Endodermal cell (in vitro differentiated cells): ENCODE measurements at regions not wholly inside any gene's neighbourhood (a gene's known extent, or its start where the extent isn't known, plus 50 kb on each side); places are given as distances from the start of the nearest gene placed in this dataset.

Source experiments
- DNase-seq: peaks from one replicate; pipeline ENCODE4 v3.0.0-alpha.2; 2017
- H3K27ac ChIP-seq: 2 replicates; pipeline ENCODE4 v1.5.1; 2013; ENCODE audit warnings: mild to moderate bottlenecking, low read depth, low read length, moderate library complexity
- H3K27me3 ChIP-seq: 2 replicates; pipeline ENCODE4 v1.6.1; 2013; ENCODE audit warnings: mild to moderate bottlenecking, low read length, moderate library complexity; ENCODE audit not compliant: insufficient read depth, control insufficient read depth, poor library complexity, severe bottlenecking
- H3K36me3 ChIP-seq: 2 replicates; pipeline ENCODE4 v1.7.0; 2013; ENCODE audit warnings: mild to moderate bottlenecking, low read length, moderate library complexity; ENCODE audit not compliant: control insufficient read depth, insufficient read depth
- H3K4me1 ChIP-seq: one replicate; pipeline ENCODE4 v1.7.0; 2013; ENCODE audit warnings: low read length; ENCODE audit not compliant: control insufficient read depth, insufficient read depth
- H3K4me3 ChIP-seq: 2 replicates; pipeline ENCODE4 v1.5.1; 2013; ENCODE audit warnings: mild to moderate bottlenecking, low read length, moderate library complexity
- H3K9ac ChIP-seq: 2 replicates; pipeline ENCODE4 v1.6.1; 2013; ENCODE audit warnings: mild to moderate bottlenecking, low read length, moderate library complexity; ENCODE audit not compliant: poor library complexity, severe bottlenecking; ENCODE audit errors: extremely low read depth
- H3K9me3 ChIP-seq: 2 replicates; pipeline ENCODE4 v1.6.1; 2013; ENCODE audit warnings: mild to moderate bottlenecking, low read length, moderate library complexity; ENCODE audit not compliant: control insufficient read depth
- H3K27ac Mint-ChIP-seq: 2 replicates; pipeline ENCODE4 v1.8.0; 2020; ENCODE audit warnings: mixed read lengths
- H3K27me3 Mint-ChIP-seq: 2 replicates; pipeline ENCODE4 v1.8.0; 2021; ENCODE audit warnings: mild to moderate bottlenecking, mixed read lengths; ENCODE audit not compliant: insufficient read depth
- H3K36me3 Mint-ChIP-seq: 2 replicates; pipeline ENCODE4 v1.8.0; 2020; ENCODE audit warnings: low read depth, mixed read lengths
- H3K4me1 Mint-ChIP-seq: 2 replicates; pipeline ENCODE4 v1.8.0; 2020; ENCODE audit warnings: mixed read lengths
- H3K4me3 Mint-ChIP-seq: 2 replicates; pipeline ENCODE4 v1.8.0; 2020; ENCODE audit warnings: mild to moderate bottlenecking, moderate library complexity, mixed read lengths
- H3K9me3 Mint-ChIP-seq: 2 replicates; pipeline ENCODE4 v1.8.0; 2020; ENCODE audit warnings: mild to moderate bottlenecking, mixed read lengths
- WGBS, 2 experiments: methylation state at CpG; one replicate each; pipeline versions ENCODE4 v1.1.5 to v1.1.7; 2013; ENCODE audit warnings: missing lambda C conversion rate in 2 of 2, mixed read lengths in 1 of 2; ENCODE audit not compliant: insufficient coverage in 1 of 2, insufficient read length in 1 of 2; 5-methylcytosine and 5-hydroxymethylcytosine counted together
- TF ChIP-seq, protein P1 (sequence below): fragments of 200-600 bp; sonication (generic); conservative IDR thresholded peaks from 2 replicates; pipeline ENCODE4 v1.5.0; 2021; ENCODE audit warnings: antibody characterized with exemption, mild to moderate bottlenecking

DNA sequence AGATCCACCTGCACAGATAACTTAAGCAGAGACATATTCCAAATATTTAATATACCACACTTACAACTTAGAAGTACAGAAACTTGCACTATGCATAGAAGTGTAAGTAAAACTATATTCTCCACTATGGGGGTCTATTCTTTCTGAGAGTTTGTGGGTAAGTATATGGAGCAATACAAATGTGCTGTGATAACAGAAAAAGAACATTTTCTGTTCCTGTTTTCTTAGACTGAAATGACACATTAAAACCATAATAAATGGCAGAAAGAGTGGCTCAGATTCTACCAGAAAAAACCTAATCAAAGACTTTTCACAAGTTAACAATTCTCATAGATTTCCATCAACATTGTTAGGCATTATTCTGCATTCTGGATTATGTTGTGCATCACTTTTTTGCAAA, 96.6 kb upstream of the WNT7A start:
- H3K9me3 Mint-ChIP-seq, result peaks cover 43% of the 10 kb centered on the region

DNA sequence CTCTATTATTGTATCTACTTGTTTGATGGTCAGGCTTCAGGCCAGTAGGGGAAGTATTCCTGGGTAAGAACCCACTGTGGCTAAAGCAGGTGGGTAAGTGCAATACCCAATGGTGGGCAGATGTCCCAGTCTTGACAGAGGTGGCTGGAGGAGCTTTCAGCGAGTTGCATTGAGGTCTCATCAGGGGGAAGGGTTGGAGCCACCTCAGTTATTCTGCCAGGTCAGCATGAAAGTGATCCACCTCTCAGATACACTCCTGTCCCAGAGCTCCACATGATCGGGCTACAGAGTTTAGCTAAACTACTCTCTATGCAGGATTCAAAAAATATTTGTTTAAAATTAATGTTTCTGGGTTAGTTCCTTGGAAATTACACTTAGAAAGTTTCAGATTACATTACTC, 95.8 kb upstream of the WNT7A start:
- TF ChIP-seq, protein P1, sequence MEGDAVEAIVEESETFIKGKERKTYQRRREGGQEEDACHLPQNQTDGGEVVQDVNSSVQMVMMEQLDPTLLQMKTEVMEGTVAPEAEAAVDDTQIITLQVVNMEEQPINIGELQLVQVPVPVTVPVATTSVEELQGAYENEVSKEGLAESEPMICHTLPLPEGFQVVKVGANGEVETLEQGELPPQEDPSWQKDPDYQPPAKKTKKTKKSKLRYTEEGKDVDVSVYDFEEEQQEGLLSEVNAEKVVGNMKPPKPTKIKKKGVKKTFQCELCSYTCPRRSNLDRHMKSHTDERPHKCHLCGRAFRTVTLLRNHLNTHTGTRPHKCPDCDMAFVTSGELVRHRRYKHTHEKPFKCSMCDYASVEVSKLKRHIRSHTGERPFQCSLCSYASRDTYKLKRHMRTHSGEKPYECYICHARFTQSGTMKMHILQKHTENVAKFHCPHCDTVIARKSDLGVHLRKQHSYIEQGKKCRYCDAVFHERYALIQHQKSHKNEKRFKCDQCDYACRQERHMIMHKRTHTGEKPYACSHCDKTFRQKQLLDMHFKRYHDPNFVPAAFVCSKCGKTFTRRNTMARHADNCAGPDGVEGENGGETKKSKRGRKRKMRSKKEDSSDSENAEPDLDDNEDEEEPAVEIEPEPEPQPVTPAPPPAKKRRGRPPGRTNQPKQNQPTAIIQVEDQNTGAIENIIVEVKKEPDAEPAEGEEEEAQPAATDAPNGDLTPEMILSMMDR, result no peak
- H3K9me3 Mint-ChIP-seq, result peaks cover 51% of the 10 kb centered on the region
- no peak overlapping the region for H3K4me3 Mint-ChIP-seq

More for the DNA sequence above, 96.6 kb upstream of the WNT7A start:
- no peak for DNase-seq
- Histone ChIP-seq H3K9ac (no peak overlapping the region), H3K27ac (no peak overlapping the region), H3K36me3 (no peaks in the 10 kb centered on the region), H3K4me1 (no peaks in the 10 kb centered on the region), H3K27me3 (no peaks in the 10 kb centered on the region), H3K9me3 (peaks cover 53% of the 10 kb centered on the region), H3K4me3 (no peak overlapping the region)
- H3K27ac Mint-ChIP-seq, result no peak overlapping the region
- peaks cover 9% of the 10 kb centered on the region for H3K36me3 Mint-ChIP-seq
- H3K4me1 Mint-ChIP-seq, result no peaks in the 10 kb centered on the region
- H3K4me3 Mint-ChIP-seq, result no peak overlapping the region
- H3K27me3 Mint-ChIP-seq, result peaks cover 8% of the 10 kb centered on the region
- TF ChIP-seq, protein P1, result no peak

DNA sequence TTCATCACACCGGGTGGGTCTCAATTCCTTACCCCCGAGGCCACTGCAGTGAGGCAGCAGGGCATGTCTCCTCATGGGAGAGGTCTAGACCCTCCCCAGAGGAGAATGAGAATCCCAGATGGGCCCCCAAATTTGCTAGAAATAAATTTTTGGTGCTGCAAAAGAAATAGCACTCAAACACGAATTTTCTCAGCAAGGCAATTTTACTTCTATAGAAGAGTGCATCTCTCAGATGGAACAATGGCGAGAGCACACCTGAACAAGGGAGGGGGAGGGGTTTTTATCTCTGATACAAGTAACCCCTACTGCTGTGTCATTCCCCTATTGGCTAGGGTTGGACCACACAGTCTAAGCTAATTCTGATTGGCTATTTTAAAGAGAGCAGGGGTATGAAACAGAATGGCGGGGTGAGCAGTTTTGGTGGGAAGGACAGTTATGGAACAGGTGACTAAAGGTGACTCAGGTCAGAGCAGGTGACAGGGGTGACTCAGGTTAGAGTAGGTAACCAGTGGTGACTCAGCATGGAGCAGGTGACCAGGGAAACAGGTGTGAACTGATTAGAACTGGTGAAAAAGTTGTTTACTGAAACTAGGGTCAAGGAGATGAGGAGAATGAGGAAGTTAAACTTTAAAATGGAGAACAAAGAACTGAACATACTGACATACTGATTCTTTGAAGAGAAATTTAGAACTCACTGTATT, 93.0 kb upstream of the WNT7A start:
- Histone ChIP-seq H3K4me3 (peak overlapping the region; percentile 41), H3K9me3 (peaks cover 72% of the 10 kb centered on the region), H3K9ac (no peak overlapping the region), H3K36me3 (no peaks in the 10 kb centered on the region), H3K4me1 (no peaks in the 10 kb centered on the region), H3K27ac (no peak overlapping the region), H3K27me3 (no peaks in the 10 kb centered on the region)
- H3K36me3 Mint-ChIP-seq, result peaks cover 11% of the 10 kb centered on the region
- no peak overlapping the region for H3K27ac Mint-ChIP-seq
- H3K4me1 Mint-ChIP-seq, result no peaks in the 10 kb centered on the region
- TF ChIP-seq, protein P1, result no peak
- H3K9me3 Mint-ChIP-seq, result peaks cover 63% of the 10 kb centered on the region
- H3K27me3 Mint-ChIP-seq, result peaks cover 6% of the 10 kb centered on the region
- WGBS, 2 experiments, result 90 to 93% methylated on average over 5 of the region's 5 CpGs
- DNase-seq, result no peak
- no peak overlapping the region for H3K4me3 Mint-ChIP-seq

More for the DNA sequence above, 95.8 kb upstream of the WNT7A start:
- no peaks in the 10 kb centered on the region for H3K36me3 ChIP-seq
- no peak overlapping the region for H3K4me3 ChIP-seq
- H3K4me1 ChIP-seq, result no peaks in the 10 kb centered on the region
- H3K9ac ChIP-seq, result no peak overlapping the region
- no peak overlapping the region for H3K27ac ChIP-seq
- DNase-seq, result no peak
- no peaks in the 10 kb centered on the region for H3K4me1 Mint-ChIP-seq
- peaks cover 8% of the 10 kb centered on the region for H3K27me3 Mint-ChIP-seq
- no peaks in the 10 kb centered on the region for H3K27me3 ChIP-seq
- no peak overlapping the region for H3K27ac Mint-ChIP-seq
- peaks cover 59% of the 10 kb centered on the region for H3K9me3 ChIP-seq
- H3K36me3 Mint-ChIP-seq, result peaks cover 11% of the 10 kb centered on the region
- WGBS, 2 experiments, result 60 to 64% methylated on average over 1 of the region's 2 CpGs
